GM12874 (cell line): ENCODE measurements at regions not wholly inside any gene's neighbourhood (a gene's known extent, or its start where the extent isn't known, plus 50 kb on each side); places are given as distances from the start of the nearest gene placed in this dataset.

Source experiments
- CTCF ChIP-seq: IDR thresholded peaks from 2 replicates; pipeline ENCODE4 v1.5.1; 2011; ENCODE audit warnings: low read depth, mild to moderate bottlenecking, control low read depth, low read length, moderate library complexity; ENCODE audit not compliant: insufficient read depth

GRCh38 chr2:236688563-236689392 is 119.2 kb downstream of the ACKR3 start:
- no peak for TF ChIP-seq CTCF

GRCh38 chr2:236689393-236689700 is 119.7 kb downstream of the ACKR3 start:
- no peak for TF ChIP-seq CTCF

GRCh38 chr2:236689981-236690380 is 120.4 kb downstream of the ACKR3 start:
- no peak for TF ChIP-seq CTCF

- TF ChIP-seq CTCF, result no peak
Measured at GRCh38 chr2:236690726-236691125, 121.1 kb downstream of the ACKR3 start.

- TF ChIP-seq CTCF, result no peak
Measured at GRCh38 chr2:236691799-236692167, 122.2 kb downstream of the ACKR3 start.

GRCh38 chr2:236692937-236693336 is 123.3 kb downstream of the ACKR3 start:
- TF ChIP-seq CTCF, result no peak

GRCh38 chr2:236693531-236693930 is 123.9 kb downstream of the ACKR3 start:
- no peak for TF ChIP-seq CTCF
